Endothelial cell of umbilical vein (primary cell): ENCODE measurements at regions not wholly inside any gene's neighbourhood (a gene's known extent, or its start where the extent isn't known, plus 50 kb on each side); places are given as distances from the start of the nearest gene placed in this dataset.

Experiments used
- BruUV-seq: library from RNA; stranded (reverse); fragments of 400-500 nt; replicated peaks from 2 replicates; lab custom pipeline; 2021; lab: Mats Ljungman, UMichigan
- CTCF ChIA-PET: fragments of 300-600, 350-600 bp; sonication (Branson Sonifier 250); formaldehyde crosslinking; loops from one replicate; lab custom pipeline; 2021; ENCODE audit warnings: antibody characterized with exemption, inconsistent platforms; lab: Charles Lee
- POLR2A ChIA-PET: fragments of 300-600, 350-600 bp; sonication (Branson Sonifier 250); formaldehyde crosslinking; loops from one replicate; lab custom pipeline; 2021; ENCODE audit warnings: antibody characterized with exemption, inconsistent platforms; lab: Charles Lee
- DNase-seq: peaks from one replicate; pipeline ENCODE4 v3.0.0-alpha.2; 2011; ENCODE audit warnings: low read depth, low spot score
- FAIRE-seq: peaks from 2 replicates; lab custom pipeline; 2011; peaks lifted over from hg19 to GRCh38; lab: Jason Lieb, UNC
- H2AFZ ChIP-seq: 2 replicates; pipeline ENCODE4 v1.6.0; 2012; ENCODE audit warnings: low read depth, low read length, control low read depth, inconsistent platforms
- H3K27ac ChIP-seq: 2 replicates; pipeline ENCODE4 v1.5.1; 2011; ENCODE audit warnings: low read depth, mild to moderate bottlenecking, control low read depth, low read length, moderate library complexity; ENCODE audit not compliant: insufficient read depth
- H3K27me3 ChIP-seq, 2 experiments: 2 replicates each; pipeline versions ENCODE4 v1.6.0 to v1.6.1; 2011; ENCODE audit warnings: low read length in 2 of 2, mixed read lengths in 1 of 2; ENCODE audit not compliant: control insufficient read depth in 2 of 2, insufficient read depth in 2 of 2
- H3K36me3 ChIP-seq, 2 experiments: 2 replicates in 1 of 2; 3 replicates in 1 of 2; pipeline ENCODE4 v1.5.1; 2011; ENCODE audit warnings: low read length in 2 of 2, mild to moderate bottlenecking in 1 of 2, moderate library complexity in 1 of 2; ENCODE audit not compliant: control insufficient read depth in 2 of 2, insufficient read depth in 2 of 2; ENCODE audit errors: extremely low read depth in 1 of 2
- H3K4me1 ChIP-seq: 3 replicates; pipeline ENCODE4 v1.5.1; 2011; ENCODE audit warnings: mild to moderate bottlenecking, low read length; ENCODE audit not compliant: control insufficient read depth, insufficient read depth; ENCODE audit errors: extremely low read depth
- H3K4me2 ChIP-seq: 2 replicates; pipeline ENCODE4 v1.6.1; 2011; ENCODE audit warnings: low read length, control low read depth, mixed read lengths; ENCODE audit not compliant: insufficient read depth
- H3K4me3 ChIP-seq, 3 experiments: fragments of 200-600 bp in 1 of 3; sonication (generic), shearing (Covaris generic) in 1 of 3; replicated peaks in 1 of 3; 2 replicates each; pipeline ENCODE4 v1.5.1; 2011 to 2016; ENCODE audit warnings: control low read depth in 3 of 3, low read length in 3 of 3, mild to moderate bottlenecking in 2 of 3, inconsistent platforms in 1 of 3, low read depth in 1 of 3, moderate library complexity in 1 of 3; ENCODE audit not compliant: insufficient read depth in 1 of 3
- H3K79me2 ChIP-seq: 2 replicates; pipeline ENCODE4 v1.6.0; 2012; ENCODE audit warnings: low read length, inconsistent platforms; ENCODE audit not compliant: control insufficient read depth, insufficient read depth
- H3K9ac ChIP-seq: replicated peaks from 2 replicates; pipeline ENCODE3; 2011; ENCODE audit warnings: low read length, control low read depth; ENCODE audit not compliant: insufficient read depth; ENCODE audit errors: extremely low read depth
- H3K9me1 ChIP-seq: replicated peaks from 3 replicates; pipeline ENCODE4 v1.6.0; 2011; ENCODE audit warnings: mild to moderate bottlenecking, low read length; ENCODE audit not compliant: control insufficient read depth, insufficient read depth; ENCODE audit errors: extremely low read depth
- H3K9me3 ChIP-seq: replicated peaks from 2 replicates; pipeline ENCODE4 v1.5.1; 2012; ENCODE audit warnings: low read length, inconsistent platforms; ENCODE audit not compliant: control insufficient read depth, insufficient read depth
- H4K20me1 ChIP-seq: replicated peaks from 2 replicates; pipeline ENCODE3; 2011; ENCODE audit warnings: mild to moderate bottlenecking, low read length; ENCODE audit not compliant: control insufficient read depth, insufficient read depth; ENCODE audit errors: extremely low read depth
- EZH2 ChIP-seq: IDR thresholded peaks from 2 replicates; pipeline ENCODE4 v1.6.1; 2012; ENCODE audit warnings: borderline replicate concordance, low read depth, mild to moderate bottlenecking, moderate library complexity, low read length, inconsistent platforms; ENCODE audit not compliant: severe bottlenecking
- FOS ChIP-seq: IDR thresholded peaks from 2 replicates; pipeline ENCODE4 v1.6.1; 2011; ENCODE audit warnings: mild to moderate bottlenecking, low read length, moderate library complexity, borderline replicate concordance; ENCODE audit not compliant: insufficient read depth
- GATA2 ChIP-seq: IDR thresholded peaks from 2 replicates; pipeline ENCODE4 v1.7.0; 2011; ENCODE audit warnings: low read depth, mild to moderate bottlenecking, moderate library complexity, mixed read lengths, low read length; ENCODE audit not compliant: insufficient read length, insufficient read depth
- JUN ChIP-seq: IDR thresholded peaks from 2 replicates; pipeline ENCODE4 v1.6.1; 2011; ENCODE audit warnings: borderline replicate concordance, low read depth; ENCODE audit not compliant: insufficient read length, insufficient read depth
- MYC ChIP-seq: IDR thresholded peaks from one replicate; pipeline ENCODE4 v1.6.1; 2011; ENCODE audit warnings: mild to moderate bottlenecking, low read depth, low read length
- POLR2A ChIP-seq: IDR thresholded peaks from 2 replicates; pipeline ENCODE4 v1.6.1; 2012; ENCODE audit warnings: low read depth, mild to moderate bottlenecking, control low read depth, low read length
- POLR2AphosphoS5 ChIP-seq: IDR thresholded peaks from 2 replicates; pipeline ENCODE4 v1.6.1; 2012; ENCODE audit warnings: low read depth, mild to moderate bottlenecking, control low read depth, low read length, moderate library complexity; ENCODE audit not compliant: insufficient read depth
- dilution Hi-C: fragments of 300-500 bp; cut with MboI; formaldehyde crosslinking; loops from one replicate; pipeline ENCODE4 v1.15.0; 2019; ENCODE audit warnings: low sequenced_read_pairs; ENCODE audit not compliant: extremely low pct_ligation_motif_present
- intact Hi-C: fragments of 100-400 bp; cut with micrococcal nuclease; formaldehyde crosslinking; loops from one replicate; pipeline ENCODE4 v1.10.0; 2022
- TF ChIP-seq, protein P1 (sequence below): IDR thresholded peaks from 2 replicates; pipeline ENCODE4 v1.6.1; 2011; ENCODE audit not compliant: insufficient read depth, insufficient read length
- TF ChIP-seq, protein P2 (sequence below), 2 donors: IDR thresholded peaks; 1 replicate in 1 of 2; 2 replicates in 1 of 2; pipeline ENCODE4 v1.5.1; 2011; ENCODE audit warnings: low read length in 2 of 2, mild to moderate bottlenecking in 2 of 2, moderate library complexity in 2 of 2, control low read depth in 1 of 2, inconsistent platforms in 1 of 2, low read depth in 1 of 2; ENCODE audit not compliant: insufficient read depth in 1 of 2; ENCODE audit errors: extremely low read depth in 1 of 2

DNA sequence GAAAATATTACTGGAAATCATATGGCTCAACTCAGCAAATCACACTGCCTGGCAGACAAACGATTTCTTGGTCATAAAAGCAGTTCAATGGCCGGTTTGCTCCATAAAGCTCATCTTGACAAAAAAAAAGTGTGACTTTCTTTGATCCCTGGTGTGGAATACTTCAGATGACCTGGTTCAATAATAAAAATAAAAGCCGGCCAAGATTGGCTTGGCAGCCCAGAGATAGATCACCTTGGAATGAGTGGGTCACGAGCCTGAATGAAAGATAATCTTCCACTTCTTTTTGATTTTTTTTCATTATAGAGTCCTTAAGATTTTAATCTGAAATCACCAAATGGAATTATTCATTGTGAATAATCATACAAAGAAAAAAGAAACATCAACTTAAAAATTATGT lies 445.3 kb upstream of the CITED2 start:
- dilution Hi-C loops: no loop called here
- Histone ChIP-seq H3K27me3 (no peaks in the 10 kb centered on the region), H3K9me1 (no peaks in the 10 kb centered on the region), H3K9me3 (no peaks in the 10 kb centered on the region), H3K9ac (peak overlapping the region; percentile 34), H3K4me3 (no peak overlapping the region), H4K20me1 (no peaks in the 10 kb centered on the region), H2AFZ (peak overlapping the region; percentile 11), H3K4me1 (peaks cover 26% of the 10 kb centered on the region), H3K79me2 (no peaks in the 10 kb centered on the region), H3K36me3 (no peaks in the 10 kb centered on the region), H3K4me2 (peak overlapping the region; percentile 55), H3K27ac (peak overlapping the region; percentile 90)
- intact Hi-C loops: loop anchor here (1.0 kb wide), 3 partner anchors 55 to 527 kb away; partner anchors contain the start of gene CITED2
- FAIRE-seq: peak; percentile 15
- DNase-seq: no peak
- no peak for TF ChIP-seq POLR2AphosphoS5
- TF ChIP-seq, protein P1, sequence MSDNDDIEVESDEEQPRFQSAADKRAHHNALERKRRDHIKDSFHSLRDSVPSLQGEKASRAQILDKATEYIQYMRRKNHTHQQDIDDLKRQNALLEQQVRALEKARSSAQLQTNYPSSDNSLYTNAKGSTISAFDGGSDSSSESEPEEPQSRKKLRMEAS: no peak
- TF ChIP-seq, protein P2, sequence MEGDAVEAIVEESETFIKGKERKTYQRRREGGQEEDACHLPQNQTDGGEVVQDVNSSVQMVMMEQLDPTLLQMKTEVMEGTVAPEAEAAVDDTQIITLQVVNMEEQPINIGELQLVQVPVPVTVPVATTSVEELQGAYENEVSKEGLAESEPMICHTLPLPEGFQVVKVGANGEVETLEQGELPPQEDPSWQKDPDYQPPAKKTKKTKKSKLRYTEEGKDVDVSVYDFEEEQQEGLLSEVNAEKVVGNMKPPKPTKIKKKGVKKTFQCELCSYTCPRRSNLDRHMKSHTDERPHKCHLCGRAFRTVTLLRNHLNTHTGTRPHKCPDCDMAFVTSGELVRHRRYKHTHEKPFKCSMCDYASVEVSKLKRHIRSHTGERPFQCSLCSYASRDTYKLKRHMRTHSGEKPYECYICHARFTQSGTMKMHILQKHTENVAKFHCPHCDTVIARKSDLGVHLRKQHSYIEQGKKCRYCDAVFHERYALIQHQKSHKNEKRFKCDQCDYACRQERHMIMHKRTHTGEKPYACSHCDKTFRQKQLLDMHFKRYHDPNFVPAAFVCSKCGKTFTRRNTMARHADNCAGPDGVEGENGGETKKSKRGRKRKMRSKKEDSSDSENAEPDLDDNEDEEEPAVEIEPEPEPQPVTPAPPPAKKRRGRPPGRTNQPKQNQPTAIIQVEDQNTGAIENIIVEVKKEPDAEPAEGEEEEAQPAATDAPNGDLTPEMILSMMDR (IDR thresholded peaks at IDR 0.05; ENCODE audit: extremely low read depth in 1 of 2, insufficient read depth in 1 of 2, low read depth in 1 of 2, low read length in 2 of 2): no peak
- no peak for TF ChIP-seq MYC
- no peak for TF ChIP-seq GATA2
- TF ChIP-seq POLR2A: no peak
- TF ChIP-seq FOS: no peak
- TF ChIP-seq JUN: no peak
- no peak for TF ChIP-seq EZH2
- ChIA-PET POLR2A (no interaction called here), CTCF (no interaction called here)
- BruUV-seq: TSS peak; percentile 78
